Fibroblast of skin of back (primary cell): ENCODE measurements at regions not wholly inside any gene's neighbourhood (a gene's known extent, or its start where the extent isn't known, plus 50 kb on each side); places are given as distances from the start of the nearest gene placed in this dataset.

Experiments
- DNase-seq: peaks from one replicate; pipeline ENCODE4 v3.0.0-alpha.2; 2013

GRCh38 chr10:130885021-130885655 lies 426.4 kb downstream of the TCERG1L start:
- DNase-seq = no peak

- DNase-seq = no peak
These were observed 424.4 kb downstream of the TCERG1L start for GRCh38 chr10:130887170-130887569.

GRCh38 chr10:130888493-130888892 lies 423.0 kb downstream of the TCERG1L start:
- no peak for DNase-seq

- DNase-seq = no peak
These were observed 422.3 kb downstream of the TCERG1L start for GRCh38 chr10:130889240-130889639.

GRCh38 chr10:130889780-130890179 lies 421.7 kb downstream of the TCERG1L start:
- DNase-seq = no peak

GRCh38 chr10:130891066-130891465 lies 420.5 kb downstream of the TCERG1L start:
- no peak for DNase-seq

GRCh38 chr10:130894471-130894870 lies 417.1 kb downstream of the TCERG1L start:
- no peak for DNase-seq

- no peak for DNase-seq
These were observed 416.4 kb downstream of the TCERG1L start for GRCh38 chr10:130895161-130895560.

GRCh38 chr10:130897815-130898214 lies 413.7 kb downstream of the TCERG1L start:
- DNase-seq = no peak

- DNase-seq = no peak
These were observed 413.1 kb downstream of the TCERG1L start for GRCh38 chr10:130898381-130898780.

- DNase-seq = no peak
These were observed 411.7 kb downstream of the TCERG1L start for GRCh38 chr10:130899856-130900255.

GRCh38 chr10:130900441-130901160 lies 410.9 kb downstream of the TCERG1L start:
- no peak for DNase-seq

- DNase-seq = no peak
These were observed 410.0 kb downstream of the TCERG1L start for GRCh38 chr10:130901311-130902165.

GRCh38 chr10:130902471-130902870 lies 409.1 kb downstream of the TCERG1L start:
- DNase-seq = no peak

- DNase-seq = no peak
These were observed 408.6 kb downstream of the TCERG1L start for GRCh38 chr10:130902929-130903328.

GRCh38 chr10:130904676-130905075 lies 406.8 kb downstream of the TCERG1L start:
- DNase-seq = no peak

- DNase-seq = no peak
These were observed 406.1 kb downstream of the TCERG1L start for GRCh38 chr10:130905386-130905785.

- no peak for DNase-seq
These were observed 405.6 kb downstream of the TCERG1L start for GRCh38 chr10:130905921-130906320.

GRCh38 chr10:130910848-130911247 lies 400.7 kb downstream of the TCERG1L start:
- DNase-seq = no peak

- no peak for DNase-seq
These were observed 397.7 kb downstream of the TCERG1L start for GRCh38 chr10:130913844-130914243.

- DNase-seq = no peak
These were observed 397.2 kb downstream of the TCERG1L start for GRCh38 chr10:130914367-130914766.

- no peak for DNase-seq
These were observed 396.5 kb downstream of the TCERG1L start for GRCh38 chr10:130915065-130915464.

- no peak for DNase-seq
These were observed 390.1 kb downstream of the TCERG1L start for GRCh38 chr10:130921461-130921860.
